HG03108 (cell line): ENCODE measurements at regions not wholly inside any gene's neighbourhood (a gene's known extent, or its start where the extent isn't known, plus 50 kb on each side); places are given as distances from the start of the nearest gene placed in this dataset.
"Not testable (repeated sequence)": the region's sequence is repeated elsewhere in the genome, so short reads cannot be mapped to it uniquely, and the experiment has no call there.

Experiments used
- ATAC-seq: cut with Tn5 transposase; IDR thresholded peaks from one replicate; pipeline ENCODE4 v1.9.1; 2021; ENCODE audit warnings: moderate library complexity; ENCODE audit not compliant: unreplicated experiment

GRCh38 chr9:19660019-19660418 lies 128.8 kb downstream of the SLC24A2 start:
- ATAC-seq: no peak

- no peak for ATAC-seq
Measured at GRCh38 chr9:19656704-19657103, 132.1 kb downstream of the SLC24A2 start.

GRCh38 chr9:19651681-19652080 lies 137.2 kb downstream of the SLC24A2 start:
- no peak for ATAC-seq

- no peak for ATAC-seq
Measured at GRCh38 chr9:19650312-19650711, 138.5 kb downstream of the SLC24A2 start.

- ATAC-seq: no peak
Measured at GRCh38 chr9:19649336-19650041, 139.3 kb downstream of the SLC24A2 start.

- ATAC-seq: no peak
Measured at GRCh38 chr9:19648672-19649071, 140.2 kb downstream of the SLC24A2 start.

- ATAC-seq: no peak
Measured at GRCh38 chr9:19643875-19644274, 145.0 kb downstream of the SLC24A2 start.

GRCh38 chr9:19642256-19642655 lies 146.6 kb downstream of the SLC24A2 start:
- no peak for ATAC-seq

GRCh38 chr9:19641046-19641445 lies 147.8 kb downstream of the SLC24A2 start:
- ATAC-seq: no peak

- no peak for ATAC-seq
Measured at GRCh38 chr9:19640014-19640413, 148.8 kb downstream of the SLC24A2 start.

- no peak for ATAC-seq
Measured at GRCh38 chr9:19637084-19637483, 151.8 kb downstream of the SLC24A2 start.

- no peak for ATAC-seq
Measured at GRCh38 chr9:19634881-19635280, 154.0 kb downstream of the SLC24A2 start.

GRCh38 chr9:19631181-19631580 lies 157.7 kb downstream of the SLC24A2 start:
- no peak for ATAC-seq

- ATAC-seq: no peak
Measured at GRCh38 chr9:19630760-19631159, 158.1 kb downstream of the SLC24A2 start.

GRCh38 chr9:19629488-19629887 lies 159.3 kb downstream of the SLC24A2 start:
- no peak for ATAC-seq

GRCh38 chr9:19625426-19625825 lies 163.4 kb downstream of the SLC24A2 start:
- ATAC-seq: not testable (repeated sequence)

- ATAC-seq: no peak
Measured at GRCh38 chr9:19624519-19624918, 164.3 kb downstream of the SLC24A2 start.

GRCh38 chr9:19623941-19624340 lies 164.9 kb downstream of the SLC24A2 start:
- no peak for ATAC-seq

GRCh38 chr9:19620326-19620725 lies 168.5 kb downstream of the SLC24A2 start:
- ATAC-seq: no peak

GRCh38 chr9:19619221-19619620 lies 169.6 kb downstream of the SLC24A2 start:
- no peak for ATAC-seq

- no peak for ATAC-seq
Measured at GRCh38 chr9:19618816-19619215, 170.0 kb downstream of the SLC24A2 start.

- no peak for ATAC-seq
Measured at GRCh38 chr9:19615036-19615624, 173.7 kb downstream of the SLC24A2 start.

- no peak for ATAC-seq
Measured at GRCh38 chr9:19614294-19614693, 174.5 kb downstream of the SLC24A2 start.
